Neuron (in vitro differentiated cells): ENCODE measurements at regions not wholly inside any gene's neighbourhood (a gene's known extent, or its start where the extent isn't known, plus 50 kb on each side); places are given as distances from the start of the nearest gene placed in this dataset.

Source experiments
- H2AFZ ChIP-seq: one replicate; pipeline ENCODE4 v1.6.1; 2013; ENCODE audit warnings: low read depth, mild to moderate bottlenecking, inconsistent platforms, low read length, moderate library complexity
- H3K27me3 ChIP-seq: one replicate; pipeline ENCODE4 v1.6.1; 2013; ENCODE audit warnings: low read length; ENCODE audit not compliant: insufficient read depth
- H3K36me3 ChIP-seq: one replicate; pipeline ENCODE4 v1.6.1; 2013; ENCODE audit warnings: low read length; ENCODE audit not compliant: insufficient read depth
- H3K4me1 ChIP-seq: one replicate; pipeline ENCODE4 v1.6.1; 2013; ENCODE audit warnings: low read length; ENCODE audit not compliant: insufficient read depth
- H3K4me3 ChIP-seq: 2 replicates; pipeline ENCODE4 v1.5.1; 2013; ENCODE audit warnings: mild to moderate bottlenecking, low read length, moderate library complexity
- H3K9me3 ChIP-seq: one replicate; pipeline ENCODE4 v1.6.1; 2013; ENCODE audit warnings: low read length

GRCh38 chr10:63698787-63699150 lies 177.6 kb downstream of the REEP3 start:
- Histone ChIP-seq H3K4me1 (no peaks in the 10 kb centered on the region), H3K27me3 (no peaks in the 10 kb centered on the region), H3K4me3 (no peak overlapping the region), H3K9me3 (no peaks in the 10 kb centered on the region), H3K36me3 (no peaks in the 10 kb centered on the region), H2AFZ (no peak overlapping the region)

GRCh38 chr10:63699785-63700613 lies 178.8 kb downstream of the REEP3 start:
- Histone ChIP-seq H3K4me1 (no peaks in the 10 kb centered on the region), H2AFZ (no peak overlapping the region), H3K4me3 (no peak overlapping the region), H3K27me3 (no peaks in the 10 kb centered on the region), H3K36me3 (no peaks in the 10 kb centered on the region), H3K9me3 (no peaks in the 10 kb centered on the region)

GRCh38 chr10:63700631-63701156 lies 179.5 kb downstream of the REEP3 start:
- no peak overlapping the region for H3K4me3 ChIP-seq

GRCh38 chr10:63702092-63702491 lies 180.9 kb downstream of the REEP3 start:
- Histone ChIP-seq H3K4me1 (no peaks in the 10 kb centered on the region), H3K27me3 (no peaks in the 10 kb centered on the region), H3K4me3 (no peak overlapping the region), H3K36me3 (no peaks in the 10 kb centered on the region), H3K9me3 (no peaks in the 10 kb centered on the region), H2AFZ (no peak overlapping the region)

More at GRCh38 chr10:63700631-63701156, 179.5 kb downstream of the REEP3 start:
- H3K9me3 ChIP-seq, result no peaks in the 10 kb centered on the region
- no peak overlapping the region for H2AFZ ChIP-seq
- no peaks in the 10 kb centered on the region for H3K36me3 ChIP-seq
- no peaks in the 10 kb centered on the region for H3K4me1 ChIP-seq
- H3K27me3 ChIP-seq, result no peaks in the 10 kb centered on the region

GRCh38 chr10:63703113-63703670 lies 182.0 kb downstream of the REEP3 start:
- Histone ChIP-seq H2AFZ (no peak overlapping the region), H3K27me3 (no peaks in the 10 kb centered on the region), H3K4me1 (no peaks in the 10 kb centered on the region), H3K9me3 (no peaks in the 10 kb centered on the region), H3K36me3 (no peaks in the 10 kb centered on the region), H3K4me3 (no peak overlapping the region)

- no peaks in the 10 kb centered on the region for H3K27me3 ChIP-seq
Observed at GRCh38 chr10:63703740-63704345, 182.6 kb downstream of the REEP3 start.

GRCh38 chr10:63707254-63707910 lies 186.2 kb downstream of the REEP3 start:
- H2AFZ ChIP-seq, result no peak overlapping the region
- H3K27me3 ChIP-seq, result no peaks in the 10 kb centered on the region
- H3K9me3 ChIP-seq, result no peaks in the 10 kb centered on the region
- no peak overlapping the region for H3K4me3 ChIP-seq
- H3K36me3 ChIP-seq, result no peaks in the 10 kb centered on the region
- peaks cover 5% of the 10 kb centered on the region for H3K4me1 ChIP-seq

More at GRCh38 chr10:63703740-63704345, 182.6 kb downstream of the REEP3 start:
- Histone ChIP-seq H2AFZ (no peak overlapping the region), H3K4me1 (no peaks in the 10 kb centered on the region), H3K36me3 (no peaks in the 10 kb centered on the region), H3K9me3 (no peaks in the 10 kb centered on the region), H3K4me3 (no peak overlapping the region)

GRCh38 chr10:63708421-63708820 lies 187.2 kb downstream of the REEP3 start:
- no peak overlapping the region for H3K4me3 ChIP-seq
- H3K27me3 ChIP-seq, result no peaks in the 10 kb centered on the region
- H3K9me3 ChIP-seq, result no peaks in the 10 kb centered on the region
- no peak overlapping the region for H2AFZ ChIP-seq
- H3K4me1 ChIP-seq, result peaks cover 15% of the 10 kb centered on the region
- no peaks in the 10 kb centered on the region for H3K36me3 ChIP-seq

GRCh38 chr10:63710703-63711102 lies 189.5 kb downstream of the REEP3 start:
- H3K4me1 ChIP-seq, result peaks cover 19% of the 10 kb centered on the region
- H3K27me3 ChIP-seq, result no peaks in the 10 kb centered on the region
- H3K36me3 ChIP-seq, result no peaks in the 10 kb centered on the region
- no peak overlapping the region for H2AFZ ChIP-seq
- no peak overlapping the region for H3K4me3 ChIP-seq
- no peaks in the 10 kb centered on the region for H3K9me3 ChIP-seq

- no peak overlapping the region for H3K4me3 ChIP-seq
- no peaks in the 10 kb centered on the region for H3K27me3 ChIP-seq
- H2AFZ ChIP-seq, result no peak overlapping the region
- H3K36me3 ChIP-seq, result no peaks in the 10 kb centered on the region
- H3K4me1 ChIP-seq, result peaks cover 24% of the 10 kb centered on the region
- no peaks in the 10 kb centered on the region for H3K9me3 ChIP-seq
Observed at GRCh38 chr10:63711361-63711760, 190.2 kb downstream of the REEP3 start.

GRCh38 chr10:63711867-63712716 lies 190.9 kb downstream of the REEP3 start:
- H3K27me3 ChIP-seq, result no peaks in the 10 kb centered on the region
- H3K9me3 ChIP-seq, result no peaks in the 10 kb centered on the region
- H3K4me1 ChIP-seq, result peaks cover 24% of the 10 kb centered on the region
- H3K4me3 ChIP-seq, result no peak overlapping the region
- H3K36me3 ChIP-seq, result no peaks in the 10 kb centered on the region
- H2AFZ ChIP-seq, result no peak overlapping the region

- peak overlapping the region; percentile 21 for H3K4me3 ChIP-seq
- no peaks in the 10 kb centered on the region for H3K36me3 ChIP-seq
- H3K9me3 ChIP-seq, result no peaks in the 10 kb centered on the region
- H2AFZ ChIP-seq, result peak overlapping the region; percentile 41
- peaks cover 24% of the 10 kb centered on the region for H3K4me1 ChIP-seq
- H3K27me3 ChIP-seq, result no peaks in the 10 kb centered on the region
Observed at GRCh38 chr10:63712717-63713115, 191.5 kb downstream of the REEP3 start.
